ENCODE measurements at regions not wholly inside any gene's neighbourhood (a gene's known extent, or its start where the extent isn't known, plus 50 kb on each side); places are given as distances from the start of the nearest gene placed in this dataset.
"Not testable (repeated sequence)": the region's sequence is repeated elsewhere in the genome, so short reads cannot be mapped to it uniquely, and the experiment has no call there.

- H3K4me3 ChIP-seq; H3K27ac ChIP-seq; DNase-seq; H3K27me3 ChIP-seq; H3K36me3 ChIP-seq; H3K9me3 ChIP-seq; intact Hi-C loops (cut with DNase I); H3K4me1 ChIP-seq: not testable (repeated sequence)
- 75 to 93% methylated on average over 2 of the region's 2 CpGs for WGBS, 2 donors
Observed at GRCh38 chr2:87583370-87583769, 164.5 kb upstream of the PLGLB2 start.

- peak overlapping the region in 3 of 4 donors; percentile 30 to 40 (median 33) for H3K4me3 ChIP-seq
- WGBS, 2 donors = 22 to 59% methylated on average over 13 to 14 of the region's 15 CpGs
- not testable (repeated sequence) for DNase-seq
Observed at GRCh38 chr2:87583803-87584202, 164.1 kb upstream of the PLGLB2 start.

GRCh38 chr2:87584268-87584906 is 163.5 kb upstream of the PLGLB2 start:
- Histone ChIP-seq H3K4me3 (peak overlapping the region in 3 of 4 donors; percentile 30 to 40 (median 33)), H3K27ac (peak overlapping the region in 1 of 4 donors; percentile 4)
- H3K9me3 ChIP-seq; intact Hi-C loops (cut with DNase I); H3K27me3 ChIP-seq; H3K4me1 ChIP-seq; DNase-seq; H3K36me3 ChIP-seq: not testable (repeated sequence)
- 7 to 14% methylated on average over 32 of the region's 35 CpGs for WGBS, 2 donors

More at GRCh38 chr2:87583803-87584202, 164.1 kb upstream of the PLGLB2 start:
- H3K27me3 ChIP-seq; H3K36me3 ChIP-seq; H3K9me3 ChIP-seq; intact Hi-C loops (cut with DNase I); H3K4me1 ChIP-seq: not testable (repeated sequence)
- H3K27ac ChIP-seq = peak overlapping the region in 1 of 4 donors; percentile 4

- DNase-seq; H3K4me3 ChIP-seq; H3K9me3 ChIP-seq; intact Hi-C loops (cut with DNase I); H3K36me3 ChIP-seq; H3K4me1 ChIP-seq; H3K27ac ChIP-seq; H3K27me3 ChIP-seq: not testable (repeated sequence)
- WGBS, 2 donors = no CpG with 5 or more reads among the region's 1 CpG
Observed at GRCh38 chr2:87587934-87588333, 160.0 kb upstream of the PLGLB2 start.

GRCh38 chr2:87592974-87593373 is 154.9 kb upstream of the PLGLB2 start:
- H3K27me3 ChIP-seq; intact Hi-C loops (cut with DNase I); DNase-seq; H3K4me3 ChIP-seq; H3K36me3 ChIP-seq; H3K9me3 ChIP-seq; H3K27ac ChIP-seq: not testable (repeated sequence)
- H3K4me1 ChIP-seq = peaks cover 0 to 11% (median 5%) of the 10 kb centered on the region in 4 donors
- 93 to 95% methylated on average over 3 of the region's 4 CpGs for WGBS, 2 donors

- DNase-seq = peak; percentile 88
Observed at GRCh38 chr2:87593784-87594610, 153.9 kb upstream of the PLGLB2 start.

GRCh38 chr2:87594611-87594992 is 153.3 kb upstream of the PLGLB2 start:
- peak overlapping the region in 2 of 4 donors; percentile 42 to 64 for H3K27ac ChIP-seq

More at GRCh38 chr2:87593784-87594610, 153.9 kb upstream of the PLGLB2 start:
- Histone ChIP-seq H3K27ac (peak overlapping the region in 2 of 4 donors; percentile 42 to 64), H3K4me1 (peaks cover 0 to 11% (median 5%) of the 10 kb centered on the region in 4 donors)
- H3K4me3 ChIP-seq; H3K36me3 ChIP-seq; intact Hi-C loops (cut with DNase I); H3K9me3 ChIP-seq; H3K27me3 ChIP-seq: not testable (repeated sequence)
- WGBS, 2 donors = 14 to 35% methylated on average over 8 of the region's 10 CpGs

GRCh38 chr2:87595017-87595416 is 152.9 kb upstream of the PLGLB2 start:
- H3K27ac ChIP-seq = peak overlapping the region; percentile 38 to 64 (median 44)
- H3K4me1 ChIP-seq = peaks cover 0 to 11% (median 5%) of the 10 kb centered on the region in 4 donors
- H3K36me3 ChIP-seq; H3K27me3 ChIP-seq; H3K9me3 ChIP-seq; H3K4me3 ChIP-seq; intact Hi-C loops (cut with DNase I): not testable (repeated sequence)
- DNase-seq = peak; percentile 67
- 64 to 82% methylated on average over 6 of the region's 6 CpGs for WGBS, 2 donors

More at GRCh38 chr2:87594611-87594992, 153.3 kb upstream of the PLGLB2 start:
- H3K36me3 ChIP-seq; H3K27me3 ChIP-seq; intact Hi-C loops (cut with DNase I); H3K9me3 ChIP-seq; H3K4me3 ChIP-seq; DNase-seq: not testable (repeated sequence)
- peaks cover 0 to 11% (median 5%) of the 10 kb centered on the region in 4 donors for H3K4me1 ChIP-seq
- 74 to 87% methylated on average over 7 of the region's 7 CpGs for WGBS, 2 donors

- WGBS, 2 donors = 76 to 95% methylated on average over 1 to 2 of the region's 3 CpGs
- DNase-seq; H3K9me3 ChIP-seq; H3K4me3 ChIP-seq; H3K36me3 ChIP-seq; H3K27ac ChIP-seq; H3K27me3 ChIP-seq; H3K4me1 ChIP-seq; intact Hi-C loops (cut with DNase I): not testable (repeated sequence)
Observed at GRCh38 chr2:87600961-87601360, 146.9 kb upstream of the PLGLB2 start.

- intact Hi-C loops (cut with DNase I); H3K9me3 ChIP-seq; H3K4me3 ChIP-seq; H3K27me3 ChIP-seq; H3K27ac ChIP-seq; H3K36me3 ChIP-seq; H3K4me1 ChIP-seq; DNase-seq: not testable (repeated sequence)
- 86% methylated on average over 1 of the region's 7 CpGs; no CpG with 5 or more reads in 1 of the 2 donors for WGBS, 2 donors
Observed at GRCh38 chr2:87602118-87602517, 145.8 kb upstream of the PLGLB2 start.

- H3K36me3 ChIP-seq; H3K4me1 ChIP-seq; H3K9me3 ChIP-seq; H3K27me3 ChIP-seq; intact Hi-C loops (cut with DNase I); DNase-seq; H3K4me3 ChIP-seq; H3K27ac ChIP-seq: not testable (repeated sequence)
- WGBS, 2 donors = no CpG with 5 or more reads among the region's 2 CpGs
Observed at GRCh38 chr2:87602728-87603127, 145.2 kb upstream of the PLGLB2 start.

GRCh38 chr2:87603418-87604278 is 144.2 kb upstream of the PLGLB2 start:
- DNase-seq = peak; percentile 49
- H3K4me1 ChIP-seq; H3K36me3 ChIP-seq; H3K9me3 ChIP-seq; H3K27me3 ChIP-seq; intact Hi-C loops (cut with DNase I); H3K4me3 ChIP-seq: not testable (repeated sequence)
- 49 to 76% methylated on average over 4 to 5 of the region's 10 CpGs for WGBS, 2 donors
- H3K27ac ChIP-seq = peak overlapping the region in 3 of 4 donors; percentile 34 to 55 (median 39)
